NCI-H345 treated with DMSO at 0.1 percent for 48 hours (cell line): ENCODE measurements at regions not wholly inside any gene's neighbourhood (a gene's known extent, or its start where the extent isn't known, plus 50 kb on each side); places are given as distances from the start of the nearest gene placed in this dataset.
"Not testable (repeated sequence)": the region's sequence is repeated elsewhere in the genome, so short reads cannot be mapped to it uniquely, and the experiment has no call there.

Experiments
- DNase-seq: peaks from one replicate; lab custom pipeline; 2025; ENCODE audit not compliant: unreplicated experiment; lab: John Stamatoyannopoulos, UW

- DNase-seq = no peak
These were observed 121.6 kb downstream of the ARL4C start for GRCh38 chr2:234375176-234375880.

- no peak for DNase-seq
These were observed 122.1 kb downstream of the ARL4C start for GRCh38 chr2:234374736-234375135.

DNA sequence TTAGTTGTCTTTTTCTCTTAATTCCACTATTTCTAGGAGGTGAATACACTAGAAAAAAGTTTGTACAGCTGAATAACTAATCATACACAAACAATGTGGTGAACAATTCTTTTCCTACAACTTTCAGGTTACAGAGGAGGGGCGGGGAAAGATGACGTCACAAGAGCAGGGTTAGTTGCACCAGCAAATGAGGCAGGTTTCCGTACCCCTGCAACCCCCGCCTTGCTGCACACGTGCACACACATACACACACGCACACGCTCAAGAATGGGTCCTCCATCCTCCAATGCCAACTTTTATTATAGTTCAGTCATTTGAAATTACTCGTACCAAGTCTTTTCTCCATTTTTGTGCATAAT, 122.8 kb downstream of the ARL4C start:
- no peak for DNase-seq

DNA sequence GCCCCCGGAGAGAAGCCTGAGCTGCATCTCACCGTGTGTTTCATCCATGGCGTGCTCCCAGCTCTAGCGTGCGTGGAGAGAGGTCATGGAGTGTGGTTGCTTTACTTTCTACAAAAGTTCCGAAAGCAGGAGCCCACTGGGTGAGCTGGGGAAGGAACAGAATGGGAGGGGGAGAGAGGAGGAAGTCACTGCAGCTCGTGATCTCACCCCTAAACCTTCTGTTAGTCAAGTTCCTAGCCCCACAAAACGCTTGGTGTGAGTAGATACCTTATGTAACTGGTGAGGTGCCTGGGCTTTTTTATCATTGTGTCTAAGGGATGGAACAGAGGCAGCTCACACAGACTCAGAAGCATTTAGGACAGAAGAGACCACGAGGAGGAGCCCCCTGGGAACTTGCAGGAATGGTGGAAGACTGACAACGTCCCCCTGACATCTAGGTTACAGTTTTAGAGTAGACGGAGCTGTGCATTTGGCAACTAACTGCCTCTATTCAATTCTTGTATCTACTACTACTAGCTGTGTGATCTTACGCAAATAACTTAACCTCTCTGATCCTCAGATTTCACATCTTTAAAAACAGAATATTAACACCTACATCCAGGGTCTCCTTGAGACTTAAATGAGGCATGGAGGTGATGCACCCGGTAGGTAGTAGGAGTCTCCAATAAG, 123.3 kb downstream of the ARL4C start:
- DNase-seq = no peak

GRCh38 chr2:234373060-234373459, 123.8 kb downstream of the ARL4C start:
- no peak for DNase-seq

GRCh38 chr2:234372506-234372905, 124.4 kb downstream of the ARL4C start:
- no peak for DNase-seq

- DNase-seq = peak; percentile 20
These were observed 128.0 kb downstream of the ARL4C start for GRCh38 chr2:234368861-234369261.

GRCh38 chr2:234366891-234367290, 130.0 kb downstream of the ARL4C start:
- DNase-seq = no peak

DNA sequence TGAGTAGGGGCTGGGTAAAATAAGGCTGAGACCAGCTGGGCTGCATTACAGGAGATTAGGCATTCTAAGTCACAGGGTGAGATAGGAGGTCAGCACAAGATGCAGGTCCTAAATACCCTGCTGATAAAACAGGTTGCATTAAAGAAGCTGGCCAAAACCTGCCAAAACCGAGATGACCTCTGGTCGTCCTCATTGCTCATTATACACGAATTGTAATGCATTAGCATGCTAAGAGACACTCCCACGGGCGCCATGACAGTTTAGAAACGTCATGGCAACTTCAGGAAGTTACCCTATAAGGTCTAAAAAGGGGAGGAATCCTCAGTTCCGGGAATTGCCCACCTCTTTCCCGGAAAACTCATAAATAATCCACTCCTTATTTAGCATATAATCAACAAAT, 132.2 kb downstream of the ARL4C start:
- no peak for DNase-seq

DNA sequence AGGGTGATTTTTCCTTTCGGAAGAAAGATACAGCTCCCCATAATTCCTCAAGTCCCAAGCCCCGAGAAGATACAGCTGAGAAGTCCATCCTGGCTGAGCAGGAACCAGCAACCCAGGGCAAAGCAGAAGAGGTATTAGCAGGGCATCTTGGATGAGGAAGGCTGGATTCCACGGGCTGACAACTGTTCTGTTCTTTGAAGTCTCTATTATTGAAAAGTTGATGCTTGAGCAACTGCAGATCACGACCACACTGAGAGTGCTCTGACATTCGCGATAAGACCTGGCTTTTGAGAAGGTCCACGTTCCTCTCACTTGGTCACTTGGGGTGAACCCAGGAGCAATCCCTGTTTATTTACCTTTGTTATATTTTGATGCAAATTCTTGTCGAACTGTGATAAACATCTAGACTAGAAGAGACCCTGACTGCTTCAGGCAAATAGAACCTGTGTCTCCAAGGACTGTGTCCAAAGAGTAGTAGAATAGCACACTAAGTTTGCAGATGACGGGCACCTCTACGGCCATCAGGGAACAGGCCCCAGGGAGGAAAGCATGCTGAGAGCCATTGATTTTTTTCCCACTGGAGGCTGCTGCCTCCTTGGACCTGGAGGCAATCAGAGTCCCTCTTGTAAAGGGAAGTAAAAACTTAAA, 133.1 kb downstream of the ARL4C start:
- no peak for DNase-seq

DNA sequence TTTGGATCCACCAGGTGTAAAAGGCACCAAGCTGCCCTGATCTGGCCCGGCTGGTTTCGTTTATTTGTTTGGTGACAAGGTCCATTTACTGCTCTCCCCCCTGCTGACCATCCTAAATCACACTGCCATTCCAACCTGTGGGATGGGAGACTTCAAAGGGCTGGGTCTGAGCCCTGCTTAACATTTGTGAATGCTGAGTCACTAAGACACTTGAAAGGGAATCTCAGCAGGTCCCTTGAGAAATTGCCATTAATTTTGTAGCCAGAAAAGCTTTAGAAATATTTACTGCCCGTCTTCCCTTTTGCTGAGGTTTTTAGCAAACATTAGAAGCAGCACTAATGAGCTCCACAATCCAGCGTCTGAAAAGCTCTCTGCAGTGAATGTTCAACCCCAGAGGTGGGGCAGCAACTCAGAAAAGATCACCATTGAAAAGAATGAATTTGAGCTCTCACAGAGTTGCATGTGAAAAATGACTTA, 133.8 kb downstream of the ARL4C start:
- DNase-seq = peak; percentile 80

DNA sequence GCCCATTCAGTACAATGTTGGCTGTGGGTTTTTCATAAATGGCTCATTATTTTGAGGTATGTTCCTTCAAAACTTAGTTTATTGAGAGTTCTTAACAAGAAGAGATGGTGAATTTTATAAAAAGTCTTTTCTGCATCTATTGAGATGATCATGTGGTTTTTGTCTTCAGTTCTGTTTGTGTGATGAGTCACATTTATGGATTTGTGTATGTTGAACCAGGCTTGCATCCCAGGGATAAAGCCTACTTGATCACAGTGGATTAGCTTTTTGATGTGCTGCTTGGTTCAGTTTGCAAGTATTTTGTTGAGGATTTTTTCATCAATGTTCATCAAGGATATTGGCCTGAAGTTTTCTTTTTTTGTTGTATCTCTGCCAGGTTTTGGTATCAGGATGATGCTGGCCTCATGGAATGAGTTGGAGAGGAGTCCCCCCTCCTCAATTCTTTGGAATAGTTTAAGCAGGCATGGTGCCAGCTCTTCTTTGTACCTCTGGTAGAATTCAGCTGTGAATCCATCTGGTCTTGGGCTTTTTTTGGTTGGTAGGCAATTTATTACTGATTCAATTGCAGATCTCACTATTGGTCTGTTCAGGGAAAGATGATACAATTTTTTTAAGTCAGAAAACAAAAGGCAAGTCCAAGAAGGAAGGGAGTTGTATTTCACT, 136.4 kb downstream of the ARL4C start:
- DNase-seq = not testable (repeated sequence)

- no peak for DNase-seq
These were observed 139.2 kb downstream of the ARL4C start for GRCh38 chr2:234357666-234358065.

DNA sequence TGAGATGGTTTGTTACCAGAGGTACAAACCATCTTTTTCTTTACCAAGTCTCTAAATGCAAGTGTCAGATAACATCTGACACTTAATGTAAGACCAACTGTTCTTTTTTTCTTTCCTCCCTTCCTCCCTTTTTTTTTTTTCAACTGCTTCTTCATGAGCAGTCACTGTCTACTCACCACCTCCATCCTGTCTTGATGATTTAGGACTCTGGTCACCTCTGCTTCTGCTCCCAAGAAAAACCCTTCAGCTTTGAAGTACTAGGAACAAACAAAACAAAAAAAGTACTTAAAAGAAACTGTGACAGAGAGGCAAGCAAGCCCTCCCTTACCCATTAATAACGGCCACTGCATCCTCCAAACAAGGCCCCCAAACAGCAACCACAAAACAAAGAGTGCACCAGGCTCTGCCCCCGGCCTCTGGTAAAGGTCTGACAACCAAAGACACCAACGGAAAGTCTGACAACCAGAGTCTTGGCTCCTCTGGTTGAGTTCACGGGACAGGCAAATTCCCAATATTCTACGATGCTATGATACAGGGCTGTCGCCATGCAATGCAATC, 141.0 kb downstream of the ARL4C start:
- no peak for DNase-seq

DNA sequence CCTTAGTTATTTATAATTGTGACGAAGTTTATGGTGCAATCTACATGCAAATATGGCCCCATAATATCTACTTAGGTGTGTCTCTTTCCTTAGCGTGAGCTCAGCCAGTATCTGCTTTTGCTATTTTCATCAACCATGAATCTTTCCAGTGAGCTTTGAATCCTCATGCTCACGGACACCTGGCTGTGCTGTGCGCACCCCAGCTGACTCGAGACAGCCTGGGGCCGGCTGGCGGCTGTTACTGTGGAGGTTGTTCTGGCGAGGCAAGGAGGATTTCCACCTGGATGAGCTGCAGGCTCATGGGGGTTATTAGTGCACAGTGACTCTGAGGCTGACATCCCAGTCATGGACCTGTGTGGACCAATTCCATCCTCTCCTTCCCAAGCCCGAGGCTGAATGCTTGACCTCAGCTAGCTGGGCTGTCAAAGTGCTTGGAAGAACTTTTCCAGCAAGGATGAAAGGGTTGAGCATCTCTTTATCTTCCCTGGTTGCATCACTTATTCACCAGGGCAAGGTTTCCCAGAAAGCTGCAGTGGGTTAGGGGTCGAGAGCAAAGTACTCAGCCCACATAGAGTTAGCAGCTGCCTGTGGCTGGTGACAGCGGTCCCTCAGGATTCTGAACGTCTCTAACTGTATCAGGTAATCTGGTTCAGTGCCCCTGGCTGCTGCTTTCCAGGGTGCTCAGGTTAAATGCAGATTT, 141.7 kb downstream of the ARL4C start:
- DNase-seq = peak; percentile 39

DNA sequence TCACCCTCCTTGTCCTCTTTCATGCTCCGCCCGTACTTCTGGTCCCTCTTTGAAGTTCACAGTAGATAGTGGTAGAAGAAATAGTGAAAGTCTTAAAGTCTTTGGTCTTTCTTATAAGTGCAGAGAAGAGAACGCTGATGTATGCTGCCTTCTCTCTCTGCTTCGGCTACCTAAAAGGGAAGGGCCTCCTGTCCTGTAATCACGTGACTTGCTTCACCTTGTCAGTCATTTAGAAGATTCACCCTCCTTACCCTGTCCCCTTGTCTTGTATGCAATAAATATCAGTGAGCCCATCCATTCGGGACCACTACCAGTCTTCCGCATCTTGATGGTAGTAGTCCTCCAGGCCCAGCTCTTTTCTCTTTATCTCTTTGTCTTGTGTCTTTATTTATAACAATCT, 144.6 kb downstream of the ARL4C start:
- DNase-seq = no peak

- DNase-seq = not testable (repeated sequence)
These were observed 145.0 kb downstream of the ARL4C start for GRCh38 chr2:234351866-234352265.

GRCh38 chr2:234348081-234348480, 148.8 kb downstream of the ARL4C start:
- DNase-seq = no peak

GRCh38 chr2:234345921-234346320, 151.0 kb downstream of the ARL4C start:
- DNase-seq = no peak

- DNase-seq = no peak
These were observed 152.9 kb downstream of the ARL4C start for GRCh38 chr2:234344012-234344411.

DNA sequence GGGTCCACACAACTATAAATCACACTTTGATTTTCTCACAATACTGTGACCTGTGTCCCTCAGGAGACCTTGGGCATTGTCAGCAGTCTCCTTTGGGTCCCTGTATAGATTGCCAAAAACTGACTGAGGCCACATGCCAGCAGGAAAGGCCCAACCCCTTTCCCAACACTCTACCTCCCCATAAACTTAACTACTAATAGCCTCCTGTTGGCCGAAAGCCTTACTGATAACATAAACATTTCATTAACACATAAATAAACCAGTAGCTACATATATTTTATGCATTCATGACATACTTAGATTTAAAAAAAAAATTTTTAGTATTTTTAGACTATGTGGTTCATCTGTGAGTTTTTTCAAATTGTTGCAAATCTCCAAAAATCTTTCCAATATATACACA, 153.5 kb downstream of the ARL4C start:
- no peak for DNase-seq
